ENCODE measurements at regions not wholly inside any gene's neighbourhood (a gene's known extent, or its start where the extent isn't known, plus 50 kb on each side); places are given as distances from the start of the nearest gene placed in this dataset.

DNA sequence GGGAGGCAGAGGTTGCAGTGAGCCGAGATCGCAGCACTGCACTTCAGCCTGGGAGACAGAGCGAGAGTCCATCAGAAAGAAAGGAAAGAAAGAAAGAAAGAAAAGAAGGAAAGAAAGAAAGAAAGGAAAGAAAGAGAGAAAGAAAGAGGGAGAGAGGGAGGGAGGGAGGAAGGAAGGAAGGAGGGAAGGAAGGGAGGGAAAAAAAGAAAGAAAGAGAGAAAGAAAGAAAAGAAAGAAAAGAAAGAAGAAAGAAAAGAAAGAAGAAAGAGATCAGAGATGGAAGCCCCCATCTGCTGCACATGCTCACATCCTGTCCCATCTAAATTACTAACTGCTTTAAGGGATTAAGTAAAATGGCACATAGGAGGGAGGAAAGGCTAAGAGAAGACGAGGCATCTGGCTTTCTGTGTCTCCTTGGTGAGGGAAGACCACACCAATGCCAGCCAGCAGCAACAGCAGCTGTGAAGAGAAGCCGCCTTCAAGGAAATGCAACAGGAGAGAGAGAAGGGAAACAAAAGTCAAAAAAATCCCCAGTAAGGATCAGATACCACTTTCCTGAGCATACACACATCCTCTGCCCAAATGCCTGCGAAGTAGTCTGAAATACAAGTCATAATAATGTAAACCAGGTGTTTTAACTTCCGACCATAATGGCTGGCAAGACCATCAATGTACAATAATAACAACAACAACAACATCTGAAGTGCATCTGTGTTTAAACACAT, 300.2 kb upstream of the JARID2 start:
- Histone ChIP-seq H3K36me3 (ENCODE audit: control insufficient read depth in 1 of 2, insufficient read depth in 2 of 2, low read length in 2 of 2) (no peaks in the 10 kb centered on the region), H3K9me3 (ENCODE audit: control insufficient read depth in 1 of 2, low read length in 2 of 2) (no peaks in the 10 kb centered on the region), H3K9ac (ENCODE audit: low read depth in 1 of 2, low read length in 2 of 2) (no peak overlapping the region)

DNA sequence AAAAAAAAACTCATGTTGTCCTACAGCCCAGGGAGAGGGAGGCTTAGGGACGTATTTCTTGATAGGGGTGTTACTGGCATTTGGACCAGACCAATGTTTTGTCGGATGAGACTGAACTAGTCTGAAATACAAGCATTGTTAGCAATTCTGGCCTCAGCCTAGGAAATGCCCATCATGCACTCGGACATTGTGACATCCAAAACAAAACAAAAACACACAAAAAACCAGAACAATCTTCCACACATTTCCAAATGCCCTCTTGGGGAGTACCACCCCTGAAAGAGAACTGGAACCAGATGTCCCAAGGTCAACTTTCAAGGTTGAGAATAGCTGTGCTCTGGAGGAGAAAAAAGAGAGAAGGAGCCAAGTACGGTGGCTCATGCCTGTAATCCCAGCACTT, 299.1 kb upstream of the JARID2 start:
- H3K4me1 ChIP-seq (ENCODE audit: control insufficient read depth in 1 of 2, insufficient read depth in 2 of 2, low read length in 2 of 2) = no peaks in the 10 kb centered on the region
- H3K9ac ChIP-seq (ENCODE audit: low read depth in 1 of 2, low read length in 2 of 2) = no peak overlapping the region
- H3K4me3 ChIP-seq (ENCODE audit: low read depth in 1 of 2, low read length in 2 of 2) = no peak overlapping the region
- no peaks in the 10 kb centered on the region for H3K9me3 ChIP-seq (ENCODE audit: control insufficient read depth in 1 of 2, low read length in 2 of 2)
- H3K27me3 ChIP-seq (ENCODE audit: control insufficient read depth in 1 of 2, insufficient read depth in 2 of 2, low read length in 2 of 2) = no peaks in the 10 kb centered on the region
- H3K36me3 ChIP-seq (ENCODE audit: control insufficient read depth in 1 of 2, insufficient read depth in 2 of 2, low read length in 2 of 2) = no peaks in the 10 kb centered on the region
- H3K27ac ChIP-seq (ENCODE audit: low read depth, low read length) = no peak overlapping the region

More for the DNA sequence above, 300.2 kb upstream of the JARID2 start:
- Histone ChIP-seq H3K27me3 (ENCODE audit: control insufficient read depth in 1 of 2, insufficient read depth in 2 of 2, low read length in 2 of 2) (no peaks in the 10 kb centered on the region), H3K27ac (ENCODE audit: low read depth, low read length) (no peak overlapping the region), H3K4me1 (ENCODE audit: control insufficient read depth in 1 of 2, insufficient read depth in 2 of 2, low read length in 2 of 2) (no peaks in the 10 kb centered on the region), H3K4me3 (ENCODE audit: low read depth in 1 of 2, low read length in 2 of 2) (no peak overlapping the region)

DNA sequence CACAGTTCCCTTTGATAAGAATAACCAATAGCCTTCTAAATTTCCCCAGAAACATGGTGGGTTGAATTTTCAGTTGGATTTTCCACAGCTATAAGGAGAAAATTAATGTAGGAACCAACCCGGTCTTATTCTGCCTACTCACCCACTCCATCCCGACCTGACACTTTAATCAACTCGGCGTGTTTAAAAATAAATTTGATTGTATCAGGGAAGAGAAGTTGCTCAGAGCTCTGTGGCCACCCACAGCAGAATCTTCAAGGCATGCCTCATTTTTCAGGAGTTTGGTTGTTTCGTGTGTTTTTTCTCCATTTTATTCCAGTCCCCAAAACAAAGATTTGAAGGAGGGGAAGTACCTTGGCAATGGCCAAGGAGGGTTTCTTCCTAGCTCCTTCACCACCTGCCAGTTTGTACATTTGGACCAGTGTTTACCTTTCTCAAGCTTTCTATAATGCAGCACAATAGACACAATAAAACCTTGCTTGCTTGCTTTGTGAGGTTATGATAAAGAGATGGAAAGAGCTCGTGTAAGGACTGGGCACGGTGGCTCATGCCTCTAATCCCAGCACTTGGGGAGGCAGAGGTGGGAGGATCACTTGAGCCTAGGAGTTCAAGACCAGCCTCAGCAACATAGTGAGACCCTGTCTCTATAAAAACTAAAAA, 297.2 kb upstream of the JARID2 start:
- no peaks in the 10 kb centered on the region for H3K27me3 ChIP-seq (ENCODE audit: control insufficient read depth in 1 of 2, insufficient read depth in 2 of 2, low read length in 2 of 2)
- no peaks in the 10 kb centered on the region for H3K36me3 ChIP-seq (ENCODE audit: control insufficient read depth in 1 of 2, insufficient read depth in 2 of 2, low read length in 2 of 2)
- no peak overlapping the region for H3K27ac ChIP-seq (ENCODE audit: low read depth, low read length)
- no peaks in the 10 kb centered on the region for H3K4me1 ChIP-seq (ENCODE audit: control insufficient read depth in 1 of 2, insufficient read depth in 2 of 2, low read length in 2 of 2)
- H3K9me3 ChIP-seq (ENCODE audit: control insufficient read depth in 1 of 2, low read length in 2 of 2) = no peaks in the 10 kb centered on the region
- no peak overlapping the region for H3K9ac ChIP-seq (ENCODE audit: low read depth in 1 of 2, low read length in 2 of 2)
- H3K4me3 ChIP-seq (ENCODE audit: low read depth in 1 of 2, low read length in 2 of 2) = no peak overlapping the region

DNA sequence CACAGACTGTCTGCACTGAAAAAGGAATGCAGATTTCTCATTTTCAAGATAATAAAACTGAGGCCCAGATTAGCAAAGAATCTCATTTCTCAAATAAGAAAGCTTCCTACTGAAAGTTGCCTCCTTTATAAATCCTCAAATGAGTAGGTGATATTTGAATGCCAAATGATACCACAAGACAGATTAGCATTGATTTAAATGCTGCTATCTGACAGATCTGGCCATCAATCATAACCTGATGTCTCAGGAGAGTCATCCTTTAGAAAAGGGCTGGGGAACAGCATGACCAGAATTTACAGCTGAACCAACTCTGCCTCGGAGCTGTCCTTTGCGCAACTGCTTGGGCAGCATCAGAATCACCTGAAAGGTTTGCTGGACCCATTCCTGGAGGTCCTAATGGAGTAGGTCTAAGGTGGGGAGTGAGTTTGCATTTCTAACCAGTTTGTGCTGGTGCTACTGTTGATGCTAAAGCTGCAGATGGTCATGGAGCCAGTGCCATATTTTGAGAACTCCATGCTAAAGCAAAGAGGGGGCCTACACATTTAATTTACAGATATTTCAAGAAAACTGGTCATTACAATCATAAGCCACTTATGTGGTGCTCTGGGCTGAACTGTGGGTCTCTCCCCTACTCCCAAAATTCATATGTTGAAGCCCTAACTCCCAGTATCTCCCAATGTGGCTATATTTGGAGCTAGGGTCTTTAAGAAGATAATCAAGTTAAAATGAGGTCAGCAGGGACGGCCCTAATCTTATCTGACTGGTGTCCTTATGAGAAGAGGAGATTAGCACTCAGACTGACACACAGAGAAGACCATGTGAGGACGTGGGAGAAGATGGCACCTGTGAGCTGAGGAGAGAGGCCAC, 295.5 kb upstream of the JARID2 start:
- H3K27me3 ChIP-seq (ENCODE audit: control insufficient read depth in 1 of 2, insufficient read depth in 2 of 2, low read length in 2 of 2) = no peaks in the 10 kb centered on the region
- no peaks in the 10 kb centered on the region for H3K36me3 ChIP-seq (ENCODE audit: control insufficient read depth in 1 of 2, insufficient read depth in 2 of 2, low read length in 2 of 2)
- H3K4me3 ChIP-seq (ENCODE audit: low read depth in 1 of 2, low read length in 2 of 2) = no peak overlapping the region
- peaks cover 0 to 3% of the 10 kb centered on the region in 2 donors for H3K9me3 ChIP-seq (ENCODE audit: control insufficient read depth in 1 of 2, low read length in 2 of 2)
- no peaks in the 10 kb centered on the region for H3K4me1 ChIP-seq (ENCODE audit: control insufficient read depth in 1 of 2, insufficient read depth in 2 of 2, low read length in 2 of 2)
- H3K27ac ChIP-seq (ENCODE audit: low read depth, low read length) = no peak overlapping the region
- no peak overlapping the region for H3K9ac ChIP-seq (ENCODE audit: low read depth in 1 of 2, low read length in 2 of 2)

DNA sequence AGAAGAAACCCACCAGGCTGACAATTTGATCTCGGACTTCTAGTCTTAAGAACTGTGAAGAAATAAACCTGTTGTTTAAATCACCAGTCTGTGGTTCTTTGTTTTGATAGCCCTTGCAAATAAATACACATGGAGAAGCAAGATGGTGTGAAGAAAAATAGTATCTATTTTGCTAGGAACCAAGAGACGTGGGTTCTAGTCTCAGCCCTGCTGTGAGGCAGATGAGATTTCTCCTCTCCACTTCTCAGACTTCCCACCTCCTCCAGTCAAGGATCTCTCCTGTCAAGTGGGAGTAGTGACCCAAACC, 294.9 kb upstream of the JARID2 start:
- Histone ChIP-seq H3K4me3 (ENCODE audit: low read depth in 1 of 2, low read length in 2 of 2) (no peak overlapping the region), H3K4me1 (ENCODE audit: control insufficient read depth in 1 of 2, insufficient read depth in 2 of 2, low read length in 2 of 2) (no peaks in the 10 kb centered on the region), H3K9me3 (ENCODE audit: control insufficient read depth in 1 of 2, low read length in 2 of 2) (peaks cover 0 to 3% of the 10 kb centered on the region in 2 donors), H3K36me3 (ENCODE audit: control insufficient read depth in 1 of 2, insufficient read depth in 2 of 2, low read length in 2 of 2) (no peaks in the 10 kb centered on the region), H3K27ac (ENCODE audit: low read depth, low read length) (no peak overlapping the region), H3K9ac (ENCODE audit: low read depth in 1 of 2, low read length in 2 of 2) (no peak overlapping the region), H3K27me3 (ENCODE audit: control insufficient read depth in 1 of 2, insufficient read depth in 2 of 2, low read length in 2 of 2) (no peaks in the 10 kb centered on the region)

DNA sequence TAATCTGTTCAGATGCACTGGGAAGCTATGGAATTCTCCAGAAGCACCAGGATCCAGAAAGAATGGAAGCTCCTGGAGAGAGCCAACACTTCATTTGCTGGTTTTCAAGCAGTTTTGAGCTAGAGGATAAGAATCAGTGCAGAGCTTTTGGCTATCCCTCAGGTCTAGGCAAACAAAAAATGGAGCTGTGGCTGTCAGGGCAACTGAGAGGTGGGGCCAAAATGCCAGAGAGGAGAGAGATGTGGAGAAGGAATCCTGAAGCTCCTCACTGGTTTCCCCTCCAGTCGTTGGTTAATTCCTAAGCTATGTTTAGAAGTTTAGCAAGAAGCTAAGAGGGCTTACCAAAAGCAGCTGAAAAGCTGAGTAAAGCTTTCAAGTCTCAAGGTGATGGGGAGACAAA, 294.2 kb upstream of the JARID2 start:
- Histone ChIP-seq H3K9ac (ENCODE audit: low read depth in 1 of 2, low read length in 2 of 2) (no peak overlapping the region), H3K4me1 (ENCODE audit: control insufficient read depth in 1 of 2, insufficient read depth in 2 of 2, low read length in 2 of 2) (no peaks in the 10 kb centered on the region), H3K36me3 (ENCODE audit: control insufficient read depth in 1 of 2, insufficient read depth in 2 of 2, low read length in 2 of 2) (no peaks in the 10 kb centered on the region), H3K9me3 (ENCODE audit: control insufficient read depth in 1 of 2, low read length in 2 of 2) (peaks cover 0 to 3% of the 10 kb centered on the region in 2 donors), H3K27ac (ENCODE audit: low read depth, low read length) (no peak overlapping the region), H3K4me3 (ENCODE audit: low read depth in 1 of 2, low read length in 2 of 2) (no peak overlapping the region), H3K27me3 (ENCODE audit: control insufficient read depth in 1 of 2, insufficient read depth in 2 of 2, low read length in 2 of 2) (no peaks in the 10 kb centered on the region)

DNA sequence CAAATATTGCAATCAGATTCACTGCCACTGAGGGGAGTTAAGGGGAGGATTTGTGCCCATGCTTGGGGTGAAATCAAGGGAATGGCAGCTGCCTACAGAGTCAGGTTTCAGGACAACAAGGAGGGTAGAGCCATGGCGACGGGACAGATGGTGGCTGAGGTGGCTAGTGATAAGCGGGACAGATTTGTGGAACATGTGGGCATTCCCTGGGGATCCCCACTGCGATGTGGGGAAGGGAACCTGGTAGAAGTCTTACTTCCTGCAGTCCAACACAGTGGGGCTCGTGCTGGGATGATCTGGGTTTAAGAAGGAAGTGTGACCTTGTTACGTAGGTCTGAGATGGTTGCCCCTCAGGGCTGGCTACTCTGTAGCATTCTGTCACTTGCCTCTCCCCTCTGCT, 292.0 kb upstream of the JARID2 start:
- Histone ChIP-seq H3K27me3 (ENCODE audit: control insufficient read depth in 1 of 2, insufficient read depth in 2 of 2, low read length in 2 of 2) (no peaks in the 10 kb centered on the region), H3K4me3 (ENCODE audit: low read depth in 1 of 2, low read length in 2 of 2) (no peak overlapping the region), H3K9me3 (ENCODE audit: control insufficient read depth in 1 of 2, low read length in 2 of 2) (peaks cover 0 to 3% of the 10 kb centered on the region in 2 donors), H3K27ac (ENCODE audit: low read depth, low read length) (no peak overlapping the region), H3K9ac (ENCODE audit: low read depth in 1 of 2, low read length in 2 of 2) (no peak overlapping the region), H3K36me3 (ENCODE audit: control insufficient read depth in 1 of 2, insufficient read depth in 2 of 2, low read length in 2 of 2) (no peaks in the 10 kb centered on the region), H3K4me1 (ENCODE audit: control insufficient read depth in 1 of 2, insufficient read depth in 2 of 2, low read length in 2 of 2) (no peaks in the 10 kb centered on the region)

DNA sequence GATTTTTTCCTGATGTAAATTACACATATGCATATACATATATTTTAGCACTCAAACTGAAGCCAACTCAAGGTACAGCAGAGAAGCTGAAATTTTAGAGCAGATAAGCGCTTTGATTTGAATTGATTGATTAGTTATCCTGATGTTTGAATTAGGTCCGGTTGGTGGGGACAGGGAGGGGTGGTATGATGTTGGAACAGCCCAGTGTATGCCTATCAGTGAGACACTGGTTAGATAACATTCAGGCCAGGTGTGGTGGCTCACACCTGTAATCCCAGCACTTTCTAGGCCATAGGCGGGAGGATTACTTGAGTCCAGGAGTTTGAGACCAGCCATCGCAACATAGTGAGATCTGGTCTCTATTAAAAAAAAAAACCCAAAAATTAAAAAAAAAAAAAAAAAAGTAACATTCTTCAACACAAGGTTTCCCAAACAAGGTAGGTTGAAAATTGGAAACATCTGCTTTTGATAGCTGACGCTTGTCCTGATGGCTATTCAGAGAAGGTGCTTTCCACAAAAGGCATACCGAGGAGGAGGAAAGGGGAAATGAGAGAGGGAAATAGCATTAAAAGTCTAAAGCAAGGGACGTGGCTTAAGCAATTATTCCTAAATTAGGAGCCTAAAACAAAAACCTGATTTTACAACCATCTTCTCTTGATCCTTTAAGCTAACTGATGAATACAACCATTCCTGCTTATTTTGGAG, 288.4 kb upstream of the JARID2 start:
- no peak overlapping the region for H3K9ac ChIP-seq (ENCODE audit: low read depth in 1 of 2, low read length in 2 of 2)
- H3K27me3 ChIP-seq (ENCODE audit: control insufficient read depth in 1 of 2, insufficient read depth in 2 of 2, low read length in 2 of 2) = no peaks in the 10 kb centered on the region
- H3K27ac ChIP-seq (ENCODE audit: low read depth, low read length) = no peak overlapping the region
- no peak overlapping the region for H3K4me3 ChIP-seq (ENCODE audit: low read depth in 1 of 2, low read length in 2 of 2)
- H3K36me3 ChIP-seq (ENCODE audit: control insufficient read depth in 1 of 2, insufficient read depth in 2 of 2, low read length in 2 of 2) = no peaks in the 10 kb centered on the region
- no peaks in the 10 kb centered on the region for H3K4me1 ChIP-seq (ENCODE audit: control insufficient read depth in 1 of 2, insufficient read depth in 2 of 2, low read length in 2 of 2)
- peaks cover 0 to 3% of the 10 kb centered on the region in 2 donors for H3K9me3 ChIP-seq (ENCODE audit: control insufficient read depth in 1 of 2, low read length in 2 of 2)

DNA sequence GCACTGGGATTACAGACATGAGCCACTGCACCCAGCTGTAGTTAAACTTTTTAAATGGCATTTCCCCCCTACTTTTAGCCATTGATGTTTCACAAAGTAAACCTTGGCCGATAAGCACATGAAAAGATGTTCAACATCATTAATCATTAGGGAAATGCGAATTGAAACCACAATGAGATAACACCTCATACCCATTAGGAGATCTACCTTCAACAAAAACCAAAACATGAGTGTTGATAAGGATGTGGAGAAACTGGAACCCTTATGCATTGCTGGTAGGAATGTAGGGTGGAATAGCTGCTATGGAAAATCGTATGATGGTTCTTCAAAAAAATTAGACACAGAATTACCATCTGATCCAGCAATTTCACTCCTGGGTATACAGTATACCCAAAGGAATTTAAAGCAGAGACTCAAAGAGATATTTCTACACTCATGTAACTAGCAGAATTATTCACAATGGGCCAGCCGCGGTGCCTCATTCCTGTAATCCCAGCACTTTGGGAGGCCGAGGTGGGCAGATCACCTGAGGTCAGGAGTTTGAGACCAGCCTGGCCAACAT, 286.5 kb upstream of the JARID2 start:
- H3K27ac ChIP-seq (ENCODE audit: low read depth, low read length) = no peak overlapping the region
- H3K4me3 ChIP-seq (ENCODE audit: low read depth in 1 of 2, low read length in 2 of 2) = no peak overlapping the region
- H3K36me3 ChIP-seq (ENCODE audit: control insufficient read depth in 1 of 2, insufficient read depth in 2 of 2, low read length in 2 of 2) = no peaks in the 10 kb centered on the region
- H3K27me3 ChIP-seq (ENCODE audit: control insufficient read depth in 1 of 2, insufficient read depth in 2 of 2, low read length in 2 of 2) = no peaks in the 10 kb centered on the region
- H3K9me3 ChIP-seq (ENCODE audit: control insufficient read depth in 1 of 2, low read length in 2 of 2) = peaks cover 0 to 3% of the 10 kb centered on the region in 2 donors
- no peaks in the 10 kb centered on the region for H3K4me1 ChIP-seq (ENCODE audit: control insufficient read depth in 1 of 2, insufficient read depth in 2 of 2, low read length in 2 of 2)
- no peak overlapping the region for H3K9ac ChIP-seq (ENCODE audit: low read depth in 1 of 2, low read length in 2 of 2)
